HG02943 (cell line): ENCODE measurements at regions not wholly inside any gene's neighbourhood (a gene's known extent, or its start where the extent isn't known, plus 50 kb on each side); places are given as distances from the start of the nearest gene placed in this dataset.

Experiments
- ATAC-seq: cut with Tn5 transposase; IDR thresholded peaks from one replicate; pipeline ENCODE4 v1.9.1; 2021; ENCODE audit warnings: mild to moderate bottlenecking, low read depth, moderate library complexity; ENCODE audit not compliant: unreplicated experiment

DNA sequence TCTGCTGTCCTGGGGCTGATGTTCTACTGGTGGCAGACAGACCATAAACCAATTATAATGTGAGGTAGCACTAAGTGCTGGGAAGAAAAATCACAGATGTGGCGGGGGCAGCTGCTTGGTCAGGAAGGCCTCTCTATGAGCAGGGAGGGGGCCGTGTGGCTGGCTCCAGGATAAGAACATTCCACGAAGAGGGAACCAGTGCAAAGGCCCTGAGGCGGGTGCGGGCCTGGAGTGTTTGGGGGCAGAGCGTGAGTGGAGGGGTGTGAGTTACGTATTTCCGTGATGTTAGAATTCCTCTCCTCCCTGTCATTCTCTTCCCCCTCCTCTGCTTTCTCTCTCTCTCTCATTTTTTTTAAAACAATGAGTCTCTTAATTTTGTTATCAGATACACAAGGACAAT, 67.2 kb downstream of the CEBPB start:
- no peak for ATAC-seq

DNA sequence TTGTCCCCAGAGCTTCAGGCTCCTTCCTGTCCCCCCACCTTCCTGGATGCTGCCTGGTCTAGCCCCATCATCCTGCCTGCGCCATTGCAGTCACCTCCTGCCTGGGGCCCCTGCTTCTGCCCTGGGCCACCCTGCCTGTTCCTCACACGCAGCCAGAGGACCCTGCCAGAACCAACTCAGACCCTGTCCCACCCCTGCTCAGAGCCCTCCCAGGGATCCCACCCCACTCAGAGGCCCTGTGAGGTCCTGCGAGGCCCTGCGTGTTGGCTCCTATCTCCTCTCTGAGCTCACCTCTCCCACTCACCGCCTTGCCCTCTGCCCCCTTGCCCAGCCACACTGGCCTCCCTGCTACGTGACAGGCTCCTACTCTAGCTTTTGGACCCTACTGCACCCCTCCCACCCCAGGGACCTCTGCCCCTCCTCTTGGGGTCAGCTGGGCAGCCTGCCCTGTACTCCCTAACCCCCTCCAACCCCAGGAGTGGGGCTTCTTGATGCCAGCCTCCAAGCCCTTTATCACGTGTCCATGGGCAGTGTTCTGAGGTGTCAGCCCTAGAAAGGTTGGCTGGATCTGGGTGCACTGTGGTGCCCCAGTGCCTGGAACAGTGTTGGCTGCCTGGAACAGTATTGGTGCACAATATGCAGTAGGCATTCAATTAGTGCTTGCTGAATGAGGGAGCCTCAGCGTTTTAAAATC, 68.3 kb downstream of the CEBPB start:
- no peak for ATAC-seq

DNA sequence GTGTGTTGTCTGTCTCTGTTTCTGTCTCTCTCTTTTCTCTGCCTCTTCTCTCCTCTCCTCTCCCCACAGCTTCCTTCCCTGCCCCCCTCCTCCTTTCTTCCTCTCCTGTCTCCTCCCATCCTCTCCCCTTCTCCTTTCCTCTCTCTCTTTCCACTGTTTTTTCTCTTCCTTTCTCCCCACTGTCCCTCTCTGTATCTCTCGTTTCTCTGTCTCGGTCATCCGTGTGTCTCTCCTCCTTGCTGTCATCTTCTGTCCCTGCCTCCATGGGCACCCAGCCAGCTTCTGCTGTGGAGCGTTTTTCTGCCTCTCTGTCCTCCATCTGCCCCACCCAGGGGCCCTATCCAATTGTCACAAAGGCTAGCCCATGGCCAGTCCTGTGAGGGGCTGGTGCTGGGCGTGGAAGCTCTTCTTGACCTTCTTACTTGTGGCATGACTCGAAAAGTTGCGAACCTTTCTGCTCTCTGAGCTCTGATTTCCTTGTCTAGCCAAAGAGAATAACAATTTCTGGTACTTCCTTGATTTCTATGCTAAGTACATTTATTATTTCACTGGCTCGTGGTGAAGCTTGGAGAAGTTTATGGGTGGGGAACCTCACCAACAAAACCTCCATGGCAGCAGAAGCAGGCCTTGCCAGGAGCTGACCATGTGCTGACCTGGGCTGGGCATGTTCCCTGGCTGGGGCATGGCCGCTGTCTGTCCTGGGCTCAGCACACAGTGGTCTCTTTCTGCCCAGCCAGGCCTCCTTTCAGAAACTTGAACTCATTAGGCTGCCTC, 69.3 kb downstream of the CEBPB start:
- no peak for ATAC-seq

DNA sequence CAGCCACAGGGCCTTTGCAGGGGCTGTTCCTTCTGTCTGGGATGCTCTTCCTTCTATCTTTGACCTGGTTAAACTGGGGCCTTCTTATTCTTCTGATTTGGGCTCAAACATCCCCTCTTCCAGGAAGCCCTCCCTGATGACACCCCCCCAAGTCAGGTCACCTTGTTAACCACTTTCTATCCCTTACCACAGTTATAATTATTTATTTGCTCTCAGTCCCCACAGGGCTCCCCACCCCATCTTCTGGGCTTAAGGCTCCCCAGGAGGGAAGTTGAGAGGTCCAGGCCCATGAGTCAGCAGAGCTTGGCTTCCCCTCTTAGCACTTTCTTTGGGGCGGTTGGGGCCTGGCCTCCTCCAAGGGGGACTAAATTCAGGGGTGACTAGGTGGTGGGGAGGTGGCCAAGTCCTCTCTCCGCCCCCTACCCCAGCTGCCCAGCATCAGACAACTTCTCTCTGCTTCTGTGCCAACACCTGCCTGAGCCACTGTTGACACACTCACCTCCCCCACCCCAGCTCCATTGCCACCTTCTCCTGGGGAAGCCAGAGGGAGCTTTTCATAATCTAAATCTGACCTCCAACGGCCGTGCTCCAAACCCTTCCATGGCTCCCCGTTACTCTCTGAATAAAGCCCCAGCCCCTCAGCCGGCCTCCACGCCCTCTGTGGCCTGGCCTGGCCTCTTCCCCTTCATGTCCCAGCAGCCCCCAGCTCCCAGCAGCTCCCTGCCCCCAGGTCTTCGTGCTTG, 70.0 kb downstream of the CEBPB start:
- ATAC-seq: no peak

DNA sequence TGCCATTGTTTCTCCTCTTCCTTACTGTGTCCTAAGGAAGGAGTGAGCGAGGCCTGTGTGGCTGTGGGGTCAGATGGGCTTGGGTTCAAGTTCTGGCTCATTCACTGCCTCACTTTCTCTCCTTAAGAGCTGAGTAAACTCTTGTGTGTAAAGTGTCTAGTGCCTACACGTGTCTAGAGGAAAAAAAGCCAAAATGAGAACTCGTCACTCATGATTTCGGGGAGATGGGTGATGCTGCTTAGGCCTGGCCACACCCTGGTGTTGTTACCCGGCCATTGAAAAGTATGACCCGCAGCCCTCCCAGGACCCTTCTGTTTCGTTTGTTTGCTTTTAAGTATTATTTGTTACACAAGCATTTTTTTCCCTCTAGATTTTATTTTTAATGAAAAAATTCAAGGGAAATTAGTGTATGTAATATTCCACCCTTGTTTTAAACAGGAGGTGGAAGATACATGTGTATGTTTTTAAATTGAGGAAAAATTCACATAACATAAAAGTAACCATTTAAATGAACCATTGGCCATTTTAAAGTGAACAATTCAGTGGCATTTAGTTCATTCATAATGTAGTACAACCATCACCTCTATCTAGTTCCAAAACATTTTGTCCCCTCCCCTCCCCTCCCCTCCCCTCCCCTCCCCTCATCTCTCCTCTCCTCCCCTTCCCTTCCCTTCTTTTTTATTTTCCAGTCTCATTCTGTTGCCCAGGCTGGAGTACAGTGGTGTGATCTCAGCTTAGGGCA, 71.0 kb downstream of the CEBPB start:
- no peak for ATAC-seq

DNA sequence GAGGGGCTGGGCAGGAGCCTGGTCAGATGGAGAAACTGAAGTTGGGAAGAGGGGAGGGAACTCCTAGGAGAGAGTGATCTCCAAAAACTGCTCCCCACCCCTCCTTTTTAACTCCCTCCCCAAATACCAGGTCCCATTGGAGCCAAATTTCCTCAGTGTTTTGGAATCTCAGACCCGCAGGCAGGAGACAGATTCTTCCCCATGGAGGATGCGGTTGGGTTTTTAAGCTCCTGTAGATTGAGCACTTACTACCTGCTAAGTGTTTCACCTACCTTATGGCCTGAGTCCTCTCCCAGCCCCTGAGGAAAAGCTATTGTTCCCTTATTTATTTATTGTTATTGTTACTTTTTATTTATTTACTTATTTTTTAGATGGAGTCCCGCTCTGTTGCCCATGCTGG, 73.2 kb downstream of the CEBPB start:
- no peak for ATAC-seq

DNA sequence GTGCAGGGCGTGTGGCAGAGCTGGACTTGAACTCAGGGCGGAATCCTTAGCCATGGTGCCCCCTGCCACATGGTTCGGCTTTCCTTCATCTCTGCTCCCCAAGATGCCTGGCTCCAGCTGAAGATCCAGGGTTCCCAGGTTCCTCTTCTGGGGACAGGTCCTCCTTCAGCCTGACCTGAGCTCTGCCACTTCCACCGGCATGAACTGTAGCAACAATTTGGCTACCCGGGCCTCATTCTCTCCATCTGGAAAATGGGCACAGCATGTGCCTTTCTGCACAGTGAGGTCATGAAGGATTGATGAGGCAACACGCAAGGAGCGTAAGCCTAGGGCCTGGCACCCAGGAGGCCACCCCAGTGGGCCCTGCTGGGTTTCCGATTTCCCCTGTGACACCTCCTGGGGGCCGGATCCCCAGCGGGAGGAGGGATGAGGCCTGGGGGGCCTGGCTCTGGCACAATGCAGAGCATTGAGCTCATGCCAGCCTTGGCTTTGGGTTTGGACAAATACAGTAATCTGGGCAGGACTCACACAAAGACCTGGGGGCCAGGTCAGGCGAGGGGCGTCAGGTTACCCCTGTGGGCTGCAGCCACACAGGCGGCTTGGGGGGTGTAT, 74.0 kb downstream of the CEBPB start:
- ATAC-seq: no peak

DNA sequence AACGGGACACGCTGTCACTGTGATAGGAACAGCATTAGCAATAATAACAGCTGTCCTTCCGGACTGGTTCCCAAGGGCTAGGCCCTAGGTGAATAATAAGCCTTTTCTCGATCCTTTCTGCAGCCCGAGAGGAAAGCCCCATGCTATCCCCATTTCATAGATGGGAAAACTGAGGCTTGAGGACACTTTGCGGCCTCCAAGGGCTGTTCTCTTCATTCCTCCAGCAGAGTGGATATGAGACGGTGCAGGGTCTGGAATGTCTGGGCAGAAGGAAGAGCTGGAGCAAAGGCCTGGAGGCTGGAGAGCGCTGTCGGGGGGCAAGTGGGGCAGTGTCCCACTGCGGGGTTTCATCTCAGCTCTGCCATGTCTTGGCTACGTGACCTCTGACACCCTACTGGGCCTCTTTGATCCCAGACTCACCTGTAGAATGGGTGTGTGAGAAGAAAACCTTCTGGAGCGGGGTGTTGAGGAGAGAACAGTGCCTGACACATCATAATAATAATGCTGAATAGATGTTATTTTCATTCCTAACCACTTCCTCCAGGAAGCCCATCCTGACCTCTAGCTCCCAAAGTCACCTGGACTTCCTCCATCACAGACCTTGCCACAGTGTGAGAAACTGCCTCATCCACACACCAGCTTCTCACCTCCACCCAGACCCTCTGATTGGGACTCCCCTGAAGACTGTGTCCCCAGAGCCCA, 74.8 kb downstream of the CEBPB start:
- no peak for ATAC-seq

DNA sequence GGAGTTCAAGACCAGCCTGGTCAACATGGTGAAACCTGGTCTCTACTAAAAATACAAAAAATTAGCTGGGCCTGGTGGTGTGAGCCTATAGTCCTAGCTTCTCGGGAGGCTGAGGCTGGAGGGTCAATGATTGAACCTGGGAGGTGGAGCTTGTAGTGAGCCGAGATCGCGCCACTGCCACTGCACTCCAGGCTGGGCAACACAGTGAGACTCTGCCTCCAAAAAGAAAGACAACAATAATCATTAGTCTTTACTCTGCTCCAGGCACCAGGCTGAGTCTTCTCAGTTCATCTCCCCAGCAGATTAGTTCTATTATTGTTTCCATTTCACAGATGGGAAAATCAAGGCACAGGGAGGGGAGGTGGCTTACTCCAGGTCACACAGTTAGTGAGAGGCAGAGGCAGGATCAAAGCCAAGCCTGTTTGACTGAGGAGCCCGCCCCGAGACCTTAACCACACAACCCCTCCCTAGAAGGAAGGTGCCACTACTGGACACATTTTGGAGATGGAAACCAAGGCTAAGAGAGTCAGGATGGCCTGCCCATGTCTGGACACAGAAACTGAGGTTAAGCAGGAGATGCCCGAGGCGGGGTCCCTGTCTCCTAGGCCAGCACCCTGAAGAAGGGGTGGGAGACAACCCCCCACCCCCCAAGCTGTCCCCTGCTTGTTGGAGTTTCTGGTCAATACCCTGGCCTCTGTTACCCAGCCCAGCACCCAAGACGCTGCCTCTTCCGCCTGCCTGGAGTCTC, 75.8 kb downstream of the CEBPB start:
- ATAC-seq: no peak

DNA sequence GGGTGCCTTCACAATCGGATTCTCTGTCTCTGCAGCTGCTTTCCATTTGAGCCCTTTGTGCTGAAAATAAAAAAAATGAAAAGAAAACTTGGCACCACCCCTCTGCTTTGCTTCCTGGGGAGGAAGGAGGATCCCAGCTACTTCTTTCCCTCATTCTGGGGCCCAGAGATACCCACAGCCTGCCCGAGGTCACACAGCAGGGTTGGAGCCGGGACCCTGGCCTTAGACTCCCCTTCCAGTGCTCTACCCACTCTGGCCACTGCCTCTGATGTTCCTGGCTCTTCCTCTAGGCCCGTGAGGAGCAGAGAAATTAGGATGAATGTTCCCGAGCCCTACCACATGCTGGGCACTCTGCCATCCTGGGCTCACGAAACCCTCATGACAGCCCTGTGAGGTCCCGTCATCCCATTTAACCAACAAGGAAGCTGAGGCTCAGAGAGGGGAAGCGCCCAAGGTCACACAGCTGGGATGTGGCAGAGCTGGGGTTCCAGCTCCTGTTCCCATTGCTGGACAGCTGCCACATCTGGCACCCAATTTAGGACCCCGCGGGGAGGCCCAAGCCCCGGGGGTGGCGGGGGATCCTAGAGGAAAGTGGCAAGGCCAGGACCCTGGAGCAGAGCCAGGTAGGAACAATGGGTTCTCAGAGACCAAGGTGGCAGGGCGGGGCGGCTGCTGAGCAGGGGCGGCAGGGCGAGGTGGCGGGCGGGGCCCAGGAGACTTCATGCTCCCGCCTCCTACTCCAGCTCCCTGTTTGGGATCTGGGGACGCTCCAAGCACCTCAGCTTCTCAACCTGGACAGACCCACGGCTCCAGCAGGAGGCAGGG, 76.6 kb downstream of the CEBPB start:
- ATAC-seq: no peak

DNA sequence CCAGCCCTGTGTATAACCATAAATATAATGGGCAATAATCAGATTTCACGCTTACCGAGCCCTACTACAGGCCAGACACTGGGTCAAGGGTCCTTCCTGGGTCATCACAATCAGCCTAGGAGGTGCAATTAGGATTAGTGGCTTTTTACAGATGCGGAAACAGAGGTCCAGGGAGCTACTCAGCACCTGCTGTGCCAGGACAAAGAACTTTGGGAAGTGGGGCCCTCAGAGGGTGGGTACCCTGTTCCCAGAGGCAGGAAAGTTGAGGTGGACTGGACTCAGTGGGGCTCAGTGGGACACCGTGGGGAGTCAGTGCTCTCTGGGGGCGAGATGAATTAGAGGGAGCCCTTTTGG, 77.2 kb downstream of the CEBPB start:
- ATAC-seq: no peak

DNA sequence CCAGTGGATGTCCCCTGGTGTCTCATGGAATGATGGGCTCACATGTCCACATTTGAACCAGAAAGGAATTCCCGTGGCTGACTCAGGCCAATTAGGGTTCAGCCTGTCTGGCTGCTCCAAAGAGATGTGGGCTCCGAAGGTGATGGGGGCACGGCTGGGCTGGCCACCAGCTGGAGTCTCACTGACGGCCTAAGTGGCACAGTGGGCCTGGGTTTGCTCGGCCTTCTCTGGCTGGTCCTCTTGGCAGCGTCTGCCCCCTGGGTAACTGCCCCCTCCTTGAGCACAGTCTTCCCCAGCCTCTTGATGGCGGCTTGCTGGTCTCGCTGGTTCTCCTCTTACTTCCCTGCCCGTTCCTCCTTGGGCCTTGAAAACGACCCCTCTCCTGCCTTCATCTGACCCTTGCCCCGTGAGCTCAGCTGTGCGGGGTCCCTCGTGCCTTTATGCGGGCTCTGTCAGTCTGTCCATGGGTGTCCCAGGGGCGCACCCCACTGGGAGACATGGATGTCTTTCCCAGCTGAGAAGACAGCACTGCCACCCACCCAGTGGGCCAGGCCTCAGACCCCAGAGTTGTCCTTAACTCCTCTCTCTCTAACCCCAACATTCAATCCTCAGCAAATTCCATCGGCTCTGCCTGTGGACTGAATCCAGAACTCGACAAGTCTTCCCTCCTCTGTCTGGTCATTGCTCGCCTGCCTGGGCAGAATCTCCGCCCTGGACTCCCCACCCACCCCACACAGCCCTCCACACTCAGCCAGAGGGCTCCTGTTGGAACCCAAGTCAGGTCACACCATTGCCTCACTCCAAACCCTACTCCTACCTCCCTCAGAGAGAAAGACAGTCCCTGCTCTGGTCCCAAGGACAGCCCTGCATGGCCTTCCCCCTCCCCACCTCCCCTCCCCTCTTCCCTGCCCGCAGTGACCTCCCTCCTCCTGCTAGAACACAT, 78.7 kb downstream of the CEBPB start:
- no peak for ATAC-seq

DNA sequence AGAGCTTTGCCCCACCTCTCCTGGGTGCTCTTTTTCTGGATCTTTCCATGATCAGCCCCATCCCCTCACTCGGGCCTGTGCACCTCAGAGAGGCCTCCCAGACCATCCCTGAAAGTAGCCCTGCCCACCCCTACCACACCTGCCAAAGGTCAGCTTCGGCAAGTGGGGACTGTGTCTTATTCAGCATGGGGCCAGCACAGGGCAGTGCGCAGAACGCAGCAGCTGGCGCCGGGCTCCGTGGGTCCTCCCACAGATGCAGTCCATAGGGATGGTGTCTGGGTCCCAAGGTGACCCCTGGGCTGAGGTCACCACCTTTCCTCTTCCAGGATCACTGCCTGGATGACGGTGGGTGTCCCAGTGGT, 79.4 kb downstream of the CEBPB start:
- ATAC-seq: no peak

DNA sequence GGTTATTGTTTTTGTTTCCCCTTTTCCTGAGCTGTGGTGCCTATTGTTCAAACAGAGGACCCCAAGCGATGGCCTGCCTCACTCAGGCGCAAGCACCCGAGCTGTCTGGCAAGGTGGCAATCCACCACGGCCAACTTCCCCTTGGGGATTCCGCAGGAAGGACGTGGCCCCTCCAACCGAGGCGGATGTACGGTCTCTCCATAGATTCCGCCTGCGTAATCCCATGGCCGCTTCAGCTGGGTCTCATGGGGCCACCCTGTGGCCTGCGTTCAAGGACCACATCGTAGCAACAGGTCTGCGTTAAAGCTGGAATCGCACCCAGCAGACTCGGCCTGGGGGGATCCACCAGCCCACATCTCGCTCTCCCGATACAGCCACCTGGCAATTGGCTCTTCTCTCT, 79.9 kb downstream of the CEBPB start:
- no peak for ATAC-seq

DNA sequence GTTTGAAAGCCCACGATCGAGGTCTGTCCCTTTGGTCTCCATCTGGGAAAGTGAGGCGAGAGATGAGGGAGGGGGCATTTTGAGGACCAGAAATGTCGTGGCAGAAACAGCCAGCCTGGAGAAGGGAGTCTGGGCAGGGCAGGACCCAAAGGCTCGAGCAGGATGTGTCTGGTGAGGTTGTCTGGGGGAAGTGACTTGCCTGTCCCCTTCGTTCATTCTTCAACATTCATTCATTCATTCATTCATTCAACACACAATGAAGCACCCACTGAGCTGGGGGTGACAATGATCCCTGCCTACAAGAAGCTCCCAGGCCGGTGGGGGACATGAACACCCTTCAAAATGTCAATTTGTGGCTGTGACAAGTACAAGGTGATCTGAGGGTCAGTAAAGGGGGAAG, 80.5 kb downstream of the CEBPB start:
- ATAC-seq: no peak

DNA sequence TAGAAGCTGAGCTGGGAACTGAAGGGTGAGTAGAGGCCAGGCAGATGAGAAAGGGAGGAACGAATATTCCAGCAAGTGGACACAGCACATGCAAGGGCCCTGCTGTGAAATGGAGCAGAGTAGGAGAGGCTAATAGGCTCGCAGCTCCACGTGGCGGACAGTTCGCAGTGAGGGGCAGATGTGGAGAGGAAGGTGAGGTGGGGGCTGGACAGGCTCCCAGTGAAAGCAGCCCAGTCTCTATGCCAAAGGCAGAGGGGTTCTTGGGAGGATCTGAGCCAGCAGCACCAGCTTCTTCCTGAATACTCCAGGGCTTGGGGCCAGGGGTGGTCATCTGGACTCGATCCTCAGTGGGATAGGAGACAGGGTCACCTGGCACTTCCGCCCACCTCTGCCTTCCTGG, 81.0 kb downstream of the CEBPB start:
- no peak for ATAC-seq

DNA sequence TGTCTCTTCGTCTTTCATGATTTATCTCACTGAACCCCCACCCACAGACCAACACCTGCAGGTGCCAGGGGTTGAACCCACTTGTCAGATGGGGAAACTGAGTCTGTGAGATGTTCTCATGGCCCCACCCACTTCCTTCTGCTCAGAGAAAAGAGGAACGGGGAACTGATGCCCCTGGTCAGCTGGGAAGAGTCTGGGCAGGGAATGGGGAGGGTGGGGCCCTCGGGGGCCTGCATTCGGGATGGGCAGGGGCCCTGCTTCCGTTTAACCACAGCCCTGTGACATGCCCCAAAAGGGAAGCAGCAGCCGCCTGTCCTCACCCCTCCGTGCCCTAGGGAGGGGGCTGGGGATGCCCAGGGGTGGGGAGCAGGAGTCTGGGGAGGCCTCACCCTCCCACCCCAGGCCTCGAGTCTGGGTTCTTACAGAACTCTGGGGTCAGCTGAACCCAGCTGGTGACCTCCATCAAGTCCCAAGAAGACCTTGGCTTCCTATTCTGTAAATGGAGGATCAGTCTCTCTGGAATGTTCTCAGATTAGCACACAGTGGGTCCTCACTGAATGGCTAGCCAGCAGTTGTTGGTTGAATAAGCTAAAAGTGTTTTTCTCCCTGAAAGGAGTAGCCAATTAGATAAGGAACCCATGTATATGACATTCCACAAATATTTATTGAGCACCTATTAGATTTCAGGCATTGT, 81.5 kb downstream of the CEBPB start:
- ATAC-seq: no peak
